ENCODE measurements at regions not wholly inside any gene's neighbourhood (a gene's known extent, or its start where the extent isn't known, plus 50 kb on each side); places are given as distances from the start of the nearest gene placed in this dataset.
A peak's percentile ranks its signal among the peaks of the same experiment; 100 is the strongest.

- H3K27ac ChIP-seq (ENCODE audit: low read depth, low read length), result no peak overlapping the region
- H3K23ac ChIP-seq (ENCODE audit: low read length), result peak overlapping the region; percentile 3
- WGBS (ENCODE audit: extremely low coverage, insufficient coverage, low lambda C conversion rate), result no CpG with 5 or more reads among the region's 12 CpGs
- H4K5ac ChIP-seq (ENCODE audit: low read length), result no peak overlapping the region
- H3K4ac ChIP-seq (ENCODE audit: low read depth, low read length), result no peak overlapping the region
- no peak overlapping the region for H2BK120ac ChIP-seq (ENCODE audit: low read depth, low read length)
- H2BK5ac ChIP-seq (ENCODE audit: low read length), result no peak overlapping the region
- peak overlapping the region; percentile 51 for H3K4me3 ChIP-seq (ENCODE audit: low read length)
- H4K8ac ChIP-seq (ENCODE audit: low read depth, low read length), result no peak overlapping the region
- H3K4me1 ChIP-seq (ENCODE audit: control insufficient read depth, low read depth, low read length), result peaks cover 4% of the 10 kb centered on the region
- peak; percentile 76 for DNase-seq
- no peak overlapping the region for H2AK5ac ChIP-seq (ENCODE audit: low read length)
- H3K18ac ChIP-seq (ENCODE audit: low read length), result no peak overlapping the region
- H3K9ac ChIP-seq (ENCODE audit: low read length), result peak overlapping the region; percentile 60
- H3K79me2 ChIP-seq (ENCODE audit: control insufficient read depth, insufficient read depth, low read length), result no peaks in the 10 kb centered on the region
- H3K79me1 ChIP-seq (ENCODE audit: low read length), result no peaks in the 10 kb centered on the region
- H2BK15ac ChIP-seq (replicated peaks; ENCODE audit: low read depth), result no peak overlapping the region
- H3K27me3 ChIP-seq (ENCODE audit: insufficient read depth, low read length, poor library complexity), result no peaks in the 10 kb centered on the region
- H3K56ac ChIP-seq (ENCODE audit: low read length), result peak overlapping the region; percentile 81
- peak overlapping the region; percentile 82 for H3K4me2 ChIP-seq (ENCODE audit: low read length)
- no peaks in the 10 kb centered on the region for H3K36me3 ChIP-seq (ENCODE audit: control insufficient read depth, insufficient read depth, low read length)
These were observed 330.5 kb downstream of the HNRNPD start for GRCh38 chr4:82043081-82043808.

- DNase-seq, result no peak
- no peaks in the 10 kb centered on the region for H3K79me1 ChIP-seq (ENCODE audit: low read length)
- peaks cover 4% of the 10 kb centered on the region for H3K4me1 ChIP-seq (ENCODE audit: control insufficient read depth, low read depth, low read length)
- H4K5ac ChIP-seq (ENCODE audit: low read length), result no peak overlapping the region
- no peak overlapping the region for H3K4me2 ChIP-seq (ENCODE audit: low read length)
- H3K79me2 ChIP-seq (ENCODE audit: control insufficient read depth, insufficient read depth, low read length), result no peaks in the 10 kb centered on the region
- no peaks in the 10 kb centered on the region for H3K27me3 ChIP-seq (ENCODE audit: insufficient read depth, low read length, poor library complexity)
- H3K18ac ChIP-seq (ENCODE audit: low read length), result no peak overlapping the region
- H2BK15ac ChIP-seq (replicated peaks; ENCODE audit: low read depth), result no peak overlapping the region
- H3K36me3 ChIP-seq (ENCODE audit: control insufficient read depth, insufficient read depth, low read length), result no peaks in the 10 kb centered on the region
- no peak overlapping the region for H3K27ac ChIP-seq (ENCODE audit: low read depth, low read length)
- no peak overlapping the region for H3K4me3 ChIP-seq (ENCODE audit: low read length)
- no peak overlapping the region for H3K9ac ChIP-seq (ENCODE audit: low read length)
- no peak overlapping the region for H3K56ac ChIP-seq (ENCODE audit: low read length)
- H2AK5ac ChIP-seq (ENCODE audit: low read length), result no peak overlapping the region
- no CpG with 5 or more reads among the region's 3 CpGs for WGBS (ENCODE audit: extremely low coverage, insufficient coverage, low lambda C conversion rate)
- H2BK5ac ChIP-seq (ENCODE audit: low read length), result no peak overlapping the region
- H3K23ac ChIP-seq (ENCODE audit: low read length), result no peak overlapping the region
- no peak overlapping the region for H2BK120ac ChIP-seq (ENCODE audit: low read depth, low read length)
- no peak overlapping the region for H4K8ac ChIP-seq (ENCODE audit: low read depth, low read length)
- H3K4ac ChIP-seq (ENCODE audit: low read depth, low read length), result no peak overlapping the region
These were observed 331.7 kb downstream of the HNRNPD start for GRCh38 chr4:82042042-82042441.

- Histone ChIP-seq H3K79me2 (ENCODE audit: control insufficient read depth, insufficient read depth, low read length) (no peaks in the 10 kb centered on the region), H3K79me1 (ENCODE audit: low read length) (no peaks in the 10 kb centered on the region), H3K27ac (ENCODE audit: low read depth, low read length) (no peak overlapping the region), H3K56ac (ENCODE audit: low read length) (no peak overlapping the region), H2BK120ac (ENCODE audit: low read depth, low read length) (no peak overlapping the region), H2BK5ac (ENCODE audit: low read length) (no peak overlapping the region), H2AK5ac (ENCODE audit: low read length) (no peak overlapping the region), H3K36me3 (ENCODE audit: control insufficient read depth, insufficient read depth, low read length) (no peaks in the 10 kb centered on the region), H3K9ac (ENCODE audit: low read length) (no peak overlapping the region), H4K8ac (ENCODE audit: low read depth, low read length) (no peak overlapping the region), H3K4me3 (ENCODE audit: low read length) (no peak overlapping the region), H2BK15ac (replicated peaks; ENCODE audit: low read depth) (no peak overlapping the region), H3K23ac (ENCODE audit: low read length) (no peak overlapping the region), H3K27me3 (ENCODE audit: insufficient read depth, low read length, poor library complexity) (no peaks in the 10 kb centered on the region), H3K4ac (ENCODE audit: low read depth, low read length) (no peak overlapping the region), H3K4me2 (ENCODE audit: low read length) (no peak overlapping the region), H3K4me1 (ENCODE audit: control insufficient read depth, low read depth, low read length) (peaks cover 4% of the 10 kb centered on the region), H4K5ac (ENCODE audit: low read length) (no peak overlapping the region), H3K18ac (ENCODE audit: low read length) (no peak overlapping the region)
- DNase-seq, result no peak
- no CpG with 5 or more reads among the region's 2 CpGs for WGBS (ENCODE audit: extremely low coverage, insufficient coverage, low lambda C conversion rate)
These were observed 334.9 kb downstream of the HNRNPD start for GRCh38 chr4:82038936-82039335.

GRCh38 chr4:82036181-82036580, 337.6 kb downstream of the HNRNPD start:
- H3K4me2 ChIP-seq (ENCODE audit: low read length), result no peak overlapping the region
- no peak overlapping the region for H3K56ac ChIP-seq (ENCODE audit: low read length)
- H3K23ac ChIP-seq (ENCODE audit: low read length), result no peak overlapping the region
- H4K8ac ChIP-seq (ENCODE audit: low read depth, low read length), result no peak overlapping the region
- no peak for DNase-seq
- no peak overlapping the region for H2BK120ac ChIP-seq (ENCODE audit: low read depth, low read length)
- H3K9ac ChIP-seq (ENCODE audit: low read length), result no peak overlapping the region
- no peak overlapping the region for H3K27ac ChIP-seq (ENCODE audit: low read depth, low read length)
- no peaks in the 10 kb centered on the region for H3K79me2 ChIP-seq (ENCODE audit: control insufficient read depth, insufficient read depth, low read length)
- H3K79me1 ChIP-seq (ENCODE audit: low read length), result no peaks in the 10 kb centered on the region
- H3K27me3 ChIP-seq (ENCODE audit: insufficient read depth, low read length, poor library complexity), result no peaks in the 10 kb centered on the region
- H2BK5ac ChIP-seq (ENCODE audit: low read length), result no peak overlapping the region
- H2BK15ac ChIP-seq (replicated peaks; ENCODE audit: low read depth), result no peak overlapping the region
- no peak overlapping the region for H2AK5ac ChIP-seq (ENCODE audit: low read length)
- no peak overlapping the region for H3K4me3 ChIP-seq (ENCODE audit: low read length)
- no peak overlapping the region for H3K4ac ChIP-seq (ENCODE audit: low read depth, low read length)
- no CpG with 5 or more reads among the region's 1 CpG for WGBS (ENCODE audit: extremely low coverage, insufficient coverage, low lambda C conversion rate)
- H3K36me3 ChIP-seq (ENCODE audit: control insufficient read depth, insufficient read depth, low read length), result no peaks in the 10 kb centered on the region
- H4K5ac ChIP-seq (ENCODE audit: low read length), result no peak overlapping the region
- H3K4me1 ChIP-seq (ENCODE audit: control insufficient read depth, low read depth, low read length), result no peaks in the 10 kb centered on the region
- H3K18ac ChIP-seq (ENCODE audit: low read length), result no peak overlapping the region

- H2BK120ac ChIP-seq (ENCODE audit: low read depth, low read length), result no peak overlapping the region
- H3K79me2 ChIP-seq (ENCODE audit: control insufficient read depth, insufficient read depth, low read length), result no peaks in the 10 kb centered on the region
- no peak overlapping the region for H3K23ac ChIP-seq (ENCODE audit: low read length)
- no CpG with 5 or more reads among the region's 2 CpGs for WGBS (ENCODE audit: extremely low coverage, insufficient coverage, low lambda C conversion rate)
- H2BK5ac ChIP-seq (ENCODE audit: low read length), result no peak overlapping the region
- H2BK15ac ChIP-seq (replicated peaks; ENCODE audit: low read depth), result no peak overlapping the region
- no peak overlapping the region for H3K4me3 ChIP-seq (ENCODE audit: low read length)
- no peak overlapping the region for H3K18ac ChIP-seq (ENCODE audit: low read length)
- no peak overlapping the region for H3K4me2 ChIP-seq (ENCODE audit: low read length)
- no peaks in the 10 kb centered on the region for H3K79me1 ChIP-seq (ENCODE audit: low read length)
- DNase-seq, result no peak
- no peak overlapping the region for H4K5ac ChIP-seq (ENCODE audit: low read length)
- no peak overlapping the region for H3K9ac ChIP-seq (ENCODE audit: low read length)
- no peak overlapping the region for H4K8ac ChIP-seq (ENCODE audit: low read depth, low read length)
- no peaks in the 10 kb centered on the region for H3K4me1 ChIP-seq (ENCODE audit: control insufficient read depth, low read depth, low read length)
- no peaks in the 10 kb centered on the region for H3K36me3 ChIP-seq (ENCODE audit: control insufficient read depth, insufficient read depth, low read length)
- no peaks in the 10 kb centered on the region for H3K27me3 ChIP-seq (ENCODE audit: insufficient read depth, low read length, poor library complexity)
- no peak overlapping the region for H3K56ac ChIP-seq (ENCODE audit: low read length)
- no peak overlapping the region for H3K4ac ChIP-seq (ENCODE audit: low read depth, low read length)
- H3K27ac ChIP-seq (ENCODE audit: low read depth, low read length), result no peak overlapping the region
- no peak overlapping the region for H2AK5ac ChIP-seq (ENCODE audit: low read length)
These were observed 338.9 kb downstream of the HNRNPD start for GRCh38 chr4:82034878-82035277.

- no peak overlapping the region for H2AK5ac ChIP-seq (ENCODE audit: low read length)
- DNase-seq, result no peak
- H3K23ac ChIP-seq (ENCODE audit: low read length), result no peak overlapping the region
- H2BK5ac ChIP-seq (ENCODE audit: low read length), result no peak overlapping the region
- no peak overlapping the region for H3K4ac ChIP-seq (ENCODE audit: low read depth, low read length)
- no peak overlapping the region for H2BK15ac ChIP-seq (replicated peaks; ENCODE audit: low read depth)
- H3K4me3 ChIP-seq (ENCODE audit: low read length), result no peak overlapping the region
- H3K36me3 ChIP-seq (ENCODE audit: control insufficient read depth, insufficient read depth, low read length), result no peaks in the 10 kb centered on the region
- H3K79me2 ChIP-seq (ENCODE audit: control insufficient read depth, insufficient read depth, low read length), result no peaks in the 10 kb centered on the region
- H3K18ac ChIP-seq (ENCODE audit: low read length), result no peak overlapping the region
- no peak overlapping the region for H3K4me2 ChIP-seq (ENCODE audit: low read length)
- H4K8ac ChIP-seq (ENCODE audit: low read depth, low read length), result no peak overlapping the region
- no peaks in the 10 kb centered on the region for H3K27me3 ChIP-seq (ENCODE audit: insufficient read depth, low read length, poor library complexity)
- no peaks in the 10 kb centered on the region for H3K4me1 ChIP-seq (ENCODE audit: control insufficient read depth, low read depth, low read length)
- H3K56ac ChIP-seq (ENCODE audit: low read length), result no peak overlapping the region
- H3K27ac ChIP-seq (ENCODE audit: low read depth, low read length), result no peak overlapping the region
- no peaks in the 10 kb centered on the region for H3K79me1 ChIP-seq (ENCODE audit: low read length)
- WGBS (ENCODE audit: extremely low coverage, insufficient coverage, low lambda C conversion rate), result no CpG with 5 or more reads among the region's 2 CpGs
- no peak overlapping the region for H2BK120ac ChIP-seq (ENCODE audit: low read depth, low read length)
- no peak overlapping the region for H4K5ac ChIP-seq (ENCODE audit: low read length)
- H3K9ac ChIP-seq (ENCODE audit: low read length), result no peak overlapping the region
These were observed 339.9 kb downstream of the HNRNPD start for GRCh38 chr4:82033862-82034261.

All from mesendoderm (in vitro differentiated cells).